DMS53 treated with DMSO at 0.1 percent for 48 hours (cell line): ENCODE measurements at regions not wholly inside any gene's neighbourhood (a gene's known extent, or its start where the extent isn't known, plus 50 kb on each side); places are given as distances from the start of the nearest gene placed in this dataset.
"Not testable (repeated sequence)": the region's sequence is repeated elsewhere in the genome, so short reads cannot be mapped to it uniquely, and the experiment has no call there.

ENCODE experiments used
- DNase-seq: peaks from one replicate; lab custom pipeline; 2025; ENCODE audit not compliant: unreplicated experiment; lab: John Stamatoyannopoulos, UW

GRCh38 chr3:162932503-162932902 lies 1435.9 kb downstream of the OTOL1 start:
- no peak for DNase-seq

GRCh38 chr3:162933656-162934055 lies 1437.0 kb downstream of the OTOL1 start:
- DNase-seq: no peak

- no peak for DNase-seq
These were observed 1440.1 kb downstream of the OTOL1 start for GRCh38 chr3:162936706-162937105.

GRCh38 chr3:162938083-162938482 lies 1441.5 kb downstream of the OTOL1 start:
- peak; percentile 33 for DNase-seq

GRCh38 chr3:162945626-162946025 lies 1449.0 kb downstream of the OTOL1 start:
- DNase-seq: no peak

- DNase-seq: no peak
These were observed 1460.1 kb downstream of the OTOL1 start for GRCh38 chr3:162956711-162957110.

GRCh38 chr3:162960269-162960668 lies 1463.7 kb downstream of the OTOL1 start:
- no peak for DNase-seq

GRCh38 chr3:162970292-162970691 lies 1473.7 kb downstream of the OTOL1 start:
- no peak for DNase-seq

GRCh38 chr3:162971715-162972114 lies 1475.1 kb downstream of the OTOL1 start:
- DNase-seq: no peak

- DNase-seq: no peak
These were observed 1476.9 kb downstream of the OTOL1 start for GRCh38 chr3:162973428-162973917.

- no peak for DNase-seq
These were observed 1481.5 kb downstream of the OTOL1 start for GRCh38 chr3:162978136-162978535.

- DNase-seq: no peak
These were observed 1488.1 kb downstream of the OTOL1 start for GRCh38 chr3:162984746-162985145.

- not testable (repeated sequence) for DNase-seq
These were observed 1490.6 kb downstream of the OTOL1 start for GRCh38 chr3:162987085-162987794.

- DNase-seq: no peak
These were observed 1496.1 kb downstream of the OTOL1 start for GRCh38 chr3:162992741-162993140.

- no peak for DNase-seq
These were observed 1497.6 kb downstream of the OTOL1 start for GRCh38 chr3:162994165-162994564.

- no peak for DNase-seq
These were observed 1499.8 kb downstream of the OTOL1 start for GRCh38 chr3:162996368-162996767.

GRCh38 chr3:162998205-162998604 lies 1501.6 kb downstream of the OTOL1 start:
- no peak for DNase-seq

- DNase-seq: no peak
These were observed 1515.0 kb downstream of the OTOL1 start for GRCh38 chr3:163011596-163011995.

GRCh38 chr3:163016251-163016650 lies 1519.6 kb downstream of the OTOL1 start:
- DNase-seq: no peak

GRCh38 chr3:163018067-163018466 lies 1521.5 kb downstream of the OTOL1 start:
- no peak for DNase-seq

GRCh38 chr3:163018664-163019063 lies 1522.1 kb downstream of the OTOL1 start:
- no peak for DNase-seq

- DNase-seq: no peak
These were observed 1522.7 kb downstream of the OTOL1 start for GRCh38 chr3:163019260-163019659.

- no peak for DNase-seq
These were observed 1537.0 kb downstream of the OTOL1 start for GRCh38 chr3:163033652-163034051.
